H9 (cell line): ENCODE measurements at regions not wholly inside any gene's neighbourhood (a gene's known extent, or its start where the extent isn't known, plus 50 kb on each side); places are given as distances from the start of the nearest gene placed in this dataset.

Experiments used
- DNase-seq: peaks from one replicate; pipeline ENCODE4 v3.0.0-alpha.2; 2017
- H2AFZ ChIP-seq: one replicate; pipeline ENCODE4 v1.6.1; 2013; ENCODE audit warnings: mild to moderate bottlenecking, low read length, control low read depth, moderate library complexity
- H2AK5ac ChIP-seq: 2 replicates; pipeline ENCODE4 v1.6.1; 2013; ENCODE audit warnings: low read length, control low read depth, mixed read lengths; ENCODE audit not compliant: insufficient read length
- H2BK120ac ChIP-seq: one replicate; pipeline ENCODE4 v1.6.1; 2013; ENCODE audit warnings: low read depth, mild to moderate bottlenecking, low read length, control low read depth, inconsistent platforms; ENCODE audit not compliant: poor library complexity, severe bottlenecking
- H2BK12ac ChIP-seq: 2 replicates; pipeline ENCODE4 v1.6.1; 2013; ENCODE audit warnings: low read length, control low read depth, mixed read lengths, low read depth; ENCODE audit not compliant: insufficient read length
- H2BK15ac ChIP-seq: 2 replicates; pipeline ENCODE4 v1.6.1; 2013; ENCODE audit warnings: low read depth, low read length, control low read depth
- H2BK20ac ChIP-seq: one replicate; pipeline ENCODE4 v1.6.1; 2013; ENCODE audit warnings: low read depth, mild to moderate bottlenecking, low read length, control low read depth, inconsistent platforms; ENCODE audit not compliant: poor library complexity, severe bottlenecking
- H2BK5ac ChIP-seq: 2 replicates; pipeline ENCODE4 v1.6.1; 2013; ENCODE audit warnings: low read length, control low read depth, mixed read lengths; ENCODE audit not compliant: insufficient read length
- H3K14ac ChIP-seq: 2 replicates; pipeline ENCODE4 v1.6.1; 2013; ENCODE audit warnings: low read length, control low read depth; ENCODE audit not compliant: insufficient read depth
- H3K18ac ChIP-seq: 2 replicates; pipeline ENCODE4 v1.6.1; 2013; ENCODE audit warnings: low read depth, mild to moderate bottlenecking, mixed read lengths, low read length, control low read depth; ENCODE audit not compliant: insufficient read length
- H3K23ac ChIP-seq: 2 replicates; pipeline ENCODE4 v1.6.1; 2013; ENCODE audit warnings: low read length, control low read depth, mixed read lengths, low read depth; ENCODE audit not compliant: insufficient read length
- H3K23me2 ChIP-seq: 2 replicates; pipeline ENCODE4 v1.6.1; 2013; ENCODE audit warnings: low read depth, mild to moderate bottlenecking, mixed read lengths, low read length, control low read depth; ENCODE audit not compliant: insufficient read length, poor library complexity, severe bottlenecking
- H3K27ac ChIP-seq: 2 replicates; pipeline ENCODE4 v1.5.1; 2013; ENCODE audit warnings: low read length, control low read depth, mixed read lengths, low read depth; ENCODE audit not compliant: insufficient read length
- H3K27me3 ChIP-seq: 2 replicates; pipeline ENCODE4 v1.6.1; 2013; ENCODE audit warnings: low read length, control low read depth, inconsistent platforms; ENCODE audit not compliant: insufficient read depth
- H3K4ac ChIP-seq: 2 replicates; pipeline ENCODE4 v1.6.1; 2013; ENCODE audit warnings: low read depth, mild to moderate bottlenecking, control low read depth, inconsistent platforms, low read length, moderate library complexity
- H3K4me1 ChIP-seq: 2 replicates; pipeline ENCODE4 v1.6.1; 2013; ENCODE audit warnings: low read length, control low read depth, inconsistent platforms; ENCODE audit not compliant: insufficient read depth
- H3K4me2 ChIP-seq: 2 replicates; pipeline ENCODE4 v1.6.1; 2013; ENCODE audit warnings: low read length, control low read depth, mixed read lengths; ENCODE audit not compliant: insufficient read length, insufficient read depth
- H3K56ac ChIP-seq: 2 replicates; pipeline ENCODE4 v1.6.1; 2013; ENCODE audit warnings: low read depth, mild to moderate bottlenecking, mixed read lengths, low read length, control low read depth; ENCODE audit not compliant: insufficient read length
- H3K79me1 ChIP-seq: 2 replicates; pipeline ENCODE4 v1.6.1; 2013; ENCODE audit warnings: low read depth, mild to moderate bottlenecking, moderate library complexity, low read length, control low read depth, inconsistent platforms; ENCODE audit not compliant: insufficient read depth, poor library complexity, severe bottlenecking
- H3K79me2 ChIP-seq: 2 replicates; pipeline ENCODE4 v1.6.1; 2013; ENCODE audit warnings: low read length, control low read depth, inconsistent platforms; ENCODE audit not compliant: insufficient read depth
- H3K9ac ChIP-seq: 2 replicates; pipeline ENCODE4 v1.6.1; 2013; ENCODE audit warnings: low read length, control low read depth, mixed read lengths; ENCODE audit not compliant: insufficient read length; ENCODE audit errors: extremely low read depth
- H3K9me3 ChIP-seq: one replicate; pipeline ENCODE4 v1.6.1; 2013; ENCODE audit warnings: low read depth, low read length, inconsistent platforms; ENCODE audit not compliant: control insufficient read depth
- H3T11ph ChIP-seq: one replicate; pipeline ENCODE4 v1.6.1; 2013; ENCODE audit warnings: mild to moderate bottlenecking, low read length, control low read depth, inconsistent platforms
- H4K20me1 ChIP-seq: one replicate; pipeline ENCODE4 v1.6.1; 2013; ENCODE audit not compliant: control insufficient read depth, insufficient read length, insufficient read depth
- H4K5ac ChIP-seq: 2 replicates; pipeline ENCODE4 v1.6.1; 2013; ENCODE audit warnings: low read depth, mild to moderate bottlenecking, mixed read lengths, low read length, control low read depth; ENCODE audit not compliant: insufficient read length
- H4K8ac ChIP-seq: replicated peaks from 2 replicates; pipeline ENCODE4 v1.6.1; 2013; ENCODE audit warnings: low read length, control low read depth, mixed read lengths, low read depth; ENCODE audit not compliant: insufficient read length
- H4K91ac ChIP-seq: 2 replicates; pipeline ENCODE4 v1.6.1; 2013; ENCODE audit warnings: low read depth, mild to moderate bottlenecking, moderate library complexity, mixed read lengths, low read length, control low read depth; ENCODE audit not compliant: insufficient read length
- H3K27ac Mint-ChIP-seq, 3 experiments: 2 replicates in 2 of 3; 3 replicates in 1 of 3; pipeline ENCODE4 v1.8.0; 2020 to 2021; ENCODE audit warnings: mixed read lengths in 3 of 3, mild to moderate bottlenecking in 1 of 3, moderate library complexity in 1 of 3
- H3K27me3 Mint-ChIP-seq: 2 replicates; pipeline ENCODE4 v1.8.0; 2021; ENCODE audit warnings: low read depth, mild to moderate bottlenecking, moderate library complexity, mixed read lengths
- H3K36me3 Mint-ChIP-seq, 3 experiments: 2 replicates in 2 of 3; 3 replicates in 1 of 3; pipeline ENCODE4 v1.8.0; 2020 to 2021; ENCODE audit warnings: low read depth in 3 of 3, mixed read lengths in 3 of 3; ENCODE audit not compliant: insufficient read depth in 1 of 3
- H3K4me1 Mint-ChIP-seq, 2 experiments: 2 replicates each; pipeline ENCODE4 v1.8.0; 2020; ENCODE audit warnings: mixed read lengths in 2 of 2
- H3K4me3 Mint-ChIP-seq, 2 experiments: 2 replicates in 1 of 2; 3 replicates in 1 of 2; pipeline ENCODE4 v1.8.0; 2020 to 2021; ENCODE audit warnings: mild to moderate bottlenecking in 2 of 2, mixed read lengths in 2 of 2, moderate library complexity in 1 of 2
- H3K9me3 Mint-ChIP-seq, 2 experiments: 2 replicates in 1 of 2; 3 replicates in 1 of 2; pipeline ENCODE4 v1.8.0; 2020; ENCODE audit warnings: mild to moderate bottlenecking in 2 of 2, mixed read lengths in 2 of 2, moderate library complexity in 1 of 2
- CTCF ChIP-seq: fragments of 200-600 bp; sonication (generic); conservative IDR thresholded peaks from 3 replicates; pipeline ENCODE4 v1.8.0; 2021; ENCODE audit warnings: antibody characterized with exemption, mild to moderate bottlenecking
- WGBS: extraction: QIAGEN DNeasy Blood & Tissue Kit; methylation state at CpG from one replicate; pipeline ENCODE4 v1.1.7; 2013; ENCODE audit warnings: missing lambda C conversion rate, low lambda C conversion rate, mixed read lengths; ENCODE audit not compliant: insufficient read length; ENCODE audit errors: extremely low coverage; 5-methylcytosine and 5-hydroxymethylcytosine counted together

- no peak overlapping the region for H2BK20ac ChIP-seq
- no peak overlapping the region for H2BK120ac ChIP-seq
- no peaks in the 10 kb centered on the region for H3K79me2 ChIP-seq
- H3K36me3 Mint-ChIP-seq, result no peaks in the 10 kb centered on the region; a peak in 1 of 7 replicates
- no peak overlapping the region for H3K56ac ChIP-seq
- no peaks in the 10 kb centered on the region for H3K9me3 ChIP-seq
- no peak overlapping the region for H3K27ac ChIP-seq
- H3K4ac ChIP-seq, result no peak overlapping the region
- no peak overlapping the region for H3K23ac ChIP-seq
- H4K8ac ChIP-seq, result no peak overlapping the region
- no peak for TF ChIP-seq CTCF
- H2BK12ac ChIP-seq, result no peak overlapping the region
- no peaks in the 10 kb centered on the region for H3K4me1 ChIP-seq
- H2AFZ ChIP-seq, result no peak overlapping the region
- no peak overlapping the region for H2BK15ac ChIP-seq
- H3K18ac ChIP-seq, result no peak overlapping the region
- WGBS, result no CpG with 5 or more reads among the region's 1 CpG
- H3K4me3 Mint-ChIP-seq, result no peak overlapping the region
- no peak for DNase-seq
- no peaks in the 10 kb centered on the region for H3K23me2 ChIP-seq
- H3K27ac Mint-ChIP-seq, result no peak overlapping the region
- no peak overlapping the region for H3T11ph ChIP-seq
- no peaks in the 10 kb centered on the region for H3K4me1 Mint-ChIP-seq
- no peaks in the 10 kb centered on the region for H4K20me1 ChIP-seq
- no peak overlapping the region for H2BK5ac ChIP-seq
- no peak overlapping the region for H4K5ac ChIP-seq
- H2AK5ac ChIP-seq, result no peak overlapping the region
- no peaks in the 10 kb centered on the region for H3K27me3 Mint-ChIP-seq
- H3K79me1 ChIP-seq, result no peaks in the 10 kb centered on the region
- no peak overlapping the region for H3K14ac ChIP-seq
- no peak overlapping the region for H4K91ac ChIP-seq
- peaks cover 0 to 2% of the 10 kb centered on the region in 2 experiments; a peak in 1 of 5 replicates for H3K9me3 Mint-ChIP-seq
- H3K9ac ChIP-seq, result no peak overlapping the region
- H3K4me2 ChIP-seq, result no peak overlapping the region
- H3K27me3 ChIP-seq, result no peaks in the 10 kb centered on the region
These were observed 189.7 kb downstream of the TMEM26 start for GRCh38 chr10:61263518-61263917.
